Tibial nerve (tissue), 4 donors: ENCODE measurements at regions not wholly inside any gene's neighbourhood (a gene's known extent, or its start where the extent isn't known, plus 50 kb on each side); places are given as distances from the start of the nearest gene placed in this dataset.

Experiments
- DNase-seq, 2 donors: peaks; one replicate each; pipeline ENCODE4 v3.0.0-alpha.2; 2019; ENCODE audit warnings: low spot score in 2 of 2
- H3K27ac ChIP-seq, 4 donors: fragments of 200-600 bp; sonication (generic) in 3 of 4; one replicate each; pipeline ENCODE4 v1.5.1; 2017 to 2019; ENCODE audit warnings: mild to moderate bottlenecking in 1 of 4
- H3K27me3 ChIP-seq, 2 donors: fragments of 200-600 bp; sonication (generic) in 1 of 2; one replicate each; pipeline versions ENCODE4 v1.5.1 to v1.6.0; 2017 to 2019
- H3K36me3 ChIP-seq, 3 donors: fragments of 200-600 bp; sonication (generic); one replicate each; pipeline ENCODE4 v1.5.1; 2018 to 2019
- H3K4me1 ChIP-seq, 4 donors: fragments of 200-600 bp; sonication (generic) in 3 of 4; one replicate each; pipeline ENCODE4 v1.5.1; 2017 to 2019
- H3K4me3 ChIP-seq, 4 donors: fragments of 200-600 bp; sonication (generic) in 3 of 4; one replicate each; pipeline ENCODE4 v1.5.1; 2017 to 2019; ENCODE audit warnings: mild to moderate bottlenecking in 1 of 4, moderate library complexity in 1 of 4
- H3K9me3 ChIP-seq, 4 donors: fragments of 200-600 bp; sonication (generic) in 3 of 4; one replicate each; pipeline ENCODE4 v1.5.1; 2017 to 2019
- EP300 ChIP-seq, 2 donors: sonication (generic); formaldehyde crosslinking; IDR thresholded peaks; one replicate each; pipeline ENCODE4 v1.6.1; 2017; ENCODE audit warnings: antibody characterized with exemption in 2 of 2, mild to moderate bottlenecking in 1 of 2
- POLR2A ChIP-seq, 2 donors: fragments of 450-650 bp; IDR thresholded peaks; one replicate each; pipeline ENCODE4 v1.6.1; 2017; ENCODE audit warnings: antibody characterized with exemption in 2 of 2, mild to moderate bottlenecking in 2 of 2, moderate library complexity in 2 of 2
- WGBS, 2 donors: methylation state at CpG; one replicate each; pipeline ENCODE4 v1.1.5; 2018; 5-methylcytosine and 5-hydroxymethylcytosine counted together
- TF ChIP-seq, protein P1 (sequence below), 5 experiments: fragments of 200-600 bp in 3 of 5; fragments of 450-650 bp in 2 of 5; sonication (generic) in 3 of 5; IDR thresholded peaks; one replicate each; pipeline ENCODE4 v1.5.1; 2016 to 2019; ENCODE audit warnings: antibody characterized with exemption in 5 of 5, mild to moderate bottlenecking in 3 of 5, moderate library complexity in 2 of 5

DNA sequence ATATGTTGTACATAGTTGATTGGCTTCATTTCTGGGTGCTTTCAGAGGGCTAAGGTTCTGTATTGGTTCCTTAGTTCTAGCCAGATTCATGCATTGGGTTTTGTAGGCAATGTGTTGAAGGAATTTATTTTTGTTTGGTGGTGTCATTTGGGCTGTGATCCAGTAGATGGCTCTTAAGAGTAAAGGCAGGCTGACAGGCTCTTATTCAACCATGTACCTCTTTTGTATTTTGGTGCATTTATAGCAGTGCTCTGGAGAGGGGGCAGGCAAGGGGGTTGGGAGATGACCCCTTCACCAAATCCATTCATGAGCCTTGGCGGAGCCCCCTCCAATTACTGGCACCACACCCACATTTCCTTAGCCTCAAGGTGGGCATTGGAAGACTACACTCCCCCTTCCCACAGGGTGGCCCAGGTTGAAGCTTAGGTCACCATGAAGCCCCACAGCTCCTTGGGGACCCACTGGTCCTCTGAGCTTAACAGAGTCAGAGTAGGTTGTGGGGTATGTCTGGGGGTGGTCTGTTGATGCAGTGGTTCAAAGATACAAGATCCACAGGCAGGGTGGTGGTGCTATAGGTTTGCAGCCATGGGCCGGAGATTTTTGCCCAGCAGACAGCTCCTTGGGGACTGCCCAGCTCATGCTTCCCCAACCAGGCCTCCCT, 143.0 kb upstream of the GNPDA2 start:
- Histone ChIP-seq H3K4me1 (no peaks in the 10 kb centered on the region), H3K36me3 (no peaks in the 10 kb centered on the region), H3K9me3 (no peaks in the 10 kb centered on the region), H3K27ac (no peak overlapping the region), H3K27me3 (no peaks in the 10 kb centered on the region), H3K4me3 (no peak overlapping the region)
- DNase-seq, result no peak
- 92 to 97% methylated on average over 2 of the region's 2 CpGs for WGBS, 2 donors
- TF ChIP-seq EP300 (IDR thresholded peaks at IDR 0.05) (no peak), POLR2A (IDR thresholded peaks at IDR 0.05) (no peak)
- TF ChIP-seq, protein P1, sequence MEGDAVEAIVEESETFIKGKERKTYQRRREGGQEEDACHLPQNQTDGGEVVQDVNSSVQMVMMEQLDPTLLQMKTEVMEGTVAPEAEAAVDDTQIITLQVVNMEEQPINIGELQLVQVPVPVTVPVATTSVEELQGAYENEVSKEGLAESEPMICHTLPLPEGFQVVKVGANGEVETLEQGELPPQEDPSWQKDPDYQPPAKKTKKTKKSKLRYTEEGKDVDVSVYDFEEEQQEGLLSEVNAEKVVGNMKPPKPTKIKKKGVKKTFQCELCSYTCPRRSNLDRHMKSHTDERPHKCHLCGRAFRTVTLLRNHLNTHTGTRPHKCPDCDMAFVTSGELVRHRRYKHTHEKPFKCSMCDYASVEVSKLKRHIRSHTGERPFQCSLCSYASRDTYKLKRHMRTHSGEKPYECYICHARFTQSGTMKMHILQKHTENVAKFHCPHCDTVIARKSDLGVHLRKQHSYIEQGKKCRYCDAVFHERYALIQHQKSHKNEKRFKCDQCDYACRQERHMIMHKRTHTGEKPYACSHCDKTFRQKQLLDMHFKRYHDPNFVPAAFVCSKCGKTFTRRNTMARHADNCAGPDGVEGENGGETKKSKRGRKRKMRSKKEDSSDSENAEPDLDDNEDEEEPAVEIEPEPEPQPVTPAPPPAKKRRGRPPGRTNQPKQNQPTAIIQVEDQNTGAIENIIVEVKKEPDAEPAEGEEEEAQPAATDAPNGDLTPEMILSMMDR (IDR thresholded peaks at IDR 0.05), result no peak

DNA sequence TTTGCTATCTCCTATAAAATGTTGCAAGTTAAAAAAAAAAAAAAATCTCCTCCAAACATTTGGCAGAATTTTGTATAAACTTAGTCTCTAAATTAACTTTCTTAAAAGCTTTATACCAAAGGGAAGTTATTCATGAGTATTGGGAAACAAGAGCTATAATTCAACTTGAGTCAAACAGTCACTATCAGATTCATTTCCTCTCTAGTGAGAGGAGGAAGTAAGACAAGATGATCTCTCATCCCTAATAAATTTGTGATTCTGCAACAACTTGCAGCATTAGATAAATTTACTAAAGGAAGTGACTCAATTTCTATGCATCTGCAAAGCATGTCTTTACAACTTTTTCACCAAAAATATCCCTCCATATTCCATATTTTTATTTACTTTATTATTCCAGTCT, 135.4 kb upstream of the GNPDA2 start:
- Histone ChIP-seq H3K27me3 (no peaks in the 10 kb centered on the region), H3K4me3 (no peak overlapping the region), H3K36me3 (no peaks in the 10 kb centered on the region), H3K27ac (no peak overlapping the region), H3K4me1 (no peaks in the 10 kb centered on the region), H3K9me3 (no peaks in the 10 kb centered on the region)
- no peak for TF ChIP-seq POLR2A (IDR thresholded peaks at IDR 0.05)
- TF ChIP-seq, protein P1 (IDR thresholded peaks at IDR 0.05), result no peak
- no peak for DNase-seq

DNA sequence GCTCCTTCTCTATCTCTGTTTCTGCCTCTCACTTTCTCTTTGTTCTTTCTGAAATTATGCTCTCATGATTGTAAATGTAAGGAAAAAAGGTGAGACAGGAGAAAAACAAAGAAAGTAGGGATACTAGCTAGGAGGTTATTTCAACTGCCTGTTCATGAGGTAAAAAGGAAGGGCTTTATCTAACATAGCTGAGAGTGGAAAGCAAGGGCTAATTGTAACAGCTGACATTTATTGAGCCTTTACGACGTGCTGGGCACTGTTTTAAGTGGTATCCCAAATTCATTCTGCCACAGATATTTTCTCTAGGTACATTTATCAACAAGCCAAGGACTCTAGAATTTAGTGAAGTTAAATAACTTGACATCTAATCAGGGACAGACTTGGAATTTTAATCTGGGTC, 133.1 kb upstream of the GNPDA2 start:
- Histone ChIP-seq H3K4me1 (no peaks in the 10 kb centered on the region), H3K9me3 (no peaks in the 10 kb centered on the region), H3K27me3 (no peaks in the 10 kb centered on the region), H3K36me3 (no peaks in the 10 kb centered on the region), H3K27ac (no peak overlapping the region), H3K4me3 (no peak overlapping the region)
- no peak for DNase-seq
- WGBS, 2 donors, result 29 to 30% methylated on average over 2 of the region's 2 CpGs
- TF ChIP-seq POLR2A (IDR thresholded peaks at IDR 0.05) (no peak), EP300 (IDR thresholded peaks at IDR 0.05) (no peak)
- TF ChIP-seq, protein P1 (IDR thresholded peaks at IDR 0.05), result no peak

DNA sequence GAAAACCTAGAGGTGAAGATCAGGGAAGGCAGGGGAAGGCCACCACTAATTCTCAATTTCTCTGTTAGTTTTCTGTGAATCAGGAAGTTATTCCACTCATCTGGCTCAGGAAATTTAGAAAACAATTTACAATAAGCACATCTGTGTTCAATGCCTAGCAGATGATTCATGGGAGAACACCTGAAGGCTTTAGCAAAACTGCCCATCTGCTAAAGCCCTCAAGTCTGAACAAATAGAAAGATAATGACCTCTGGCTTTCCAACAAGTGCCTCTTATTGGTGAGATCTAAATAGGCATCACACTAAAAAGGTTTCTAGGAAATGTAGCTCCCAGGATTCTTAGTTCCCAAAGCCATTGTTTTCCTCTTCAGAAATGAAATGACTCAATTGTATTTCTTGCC, 122.1 kb upstream of the GNPDA2 start:
- H3K27ac ChIP-seq, result no peak overlapping the region
- no peak overlapping the region for H3K4me3 ChIP-seq
- H3K36me3 ChIP-seq, result no peaks in the 10 kb centered on the region
- TF ChIP-seq, protein P1 (IDR thresholded peaks at IDR 0.05), result no peak
- TF ChIP-seq POLR2A (IDR thresholded peaks at IDR 0.05), result no peak
- no peak for TF ChIP-seq EP300 (IDR thresholded peaks at IDR 0.05)
- peaks cover 0 to 5% (median 0%) of the 10 kb centered on the region in 4 donors for H3K9me3 ChIP-seq
- H3K27me3 ChIP-seq, result no peaks in the 10 kb centered on the region
- no peak for DNase-seq
- no peaks in the 10 kb centered on the region for H3K4me1 ChIP-seq

DNA sequence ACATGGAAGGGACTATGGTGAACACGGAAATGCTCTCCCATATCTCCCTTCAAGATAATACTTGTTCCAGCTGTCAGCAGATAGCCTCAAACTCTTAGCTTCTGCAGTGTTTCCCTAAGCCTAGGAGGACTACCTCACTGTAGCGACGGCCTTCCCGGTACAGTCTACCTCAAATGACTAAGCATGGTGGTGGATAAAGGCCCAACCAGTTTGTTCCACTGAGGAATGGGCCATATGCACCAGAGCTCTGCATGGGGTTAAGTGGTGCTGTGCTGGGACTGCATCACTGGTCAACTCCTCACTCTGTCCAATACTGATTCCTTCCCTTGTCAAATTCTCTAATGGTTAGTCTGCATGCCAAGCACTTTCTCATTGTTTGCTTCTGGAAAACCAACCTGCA, 119.6 kb upstream of the GNPDA2 start:
- H3K27me3 ChIP-seq, result no peaks in the 10 kb centered on the region
- 92 to 93% methylated on average over 4 of the region's 4 CpGs for WGBS, 2 donors
- no peak for TF ChIP-seq POLR2A (IDR thresholded peaks at IDR 0.05)
- TF ChIP-seq, protein P1 (IDR thresholded peaks at IDR 0.05), result no peak
- no peak for TF ChIP-seq EP300 (IDR thresholded peaks at IDR 0.05)

More for the DNA sequence above, 119.6 kb upstream of the GNPDA2 start:
- H3K27ac ChIP-seq, result no peak overlapping the region
- no peaks in the 10 kb centered on the region for H3K9me3 ChIP-seq
- no peak for DNase-seq
- no peak overlapping the region for H3K4me3 ChIP-seq
- no peaks in the 10 kb centered on the region for H3K4me1 ChIP-seq
- H3K36me3 ChIP-seq, result no peaks in the 10 kb centered on the region
